Activated B cell treated with CpG ODN at 0.5 μM for 24 hours (primary cell): ENCODE measurements at regions not wholly inside any gene's neighbourhood (a gene's known extent, or its start where the extent isn't known, plus 50 kb on each side); places are given as distances from the start of the nearest gene placed in this dataset.

Experiments
- ATAC-seq: fragments of 200-7000 bp; cut with Tn5 transposase; one replicate; pipeline ENCODE4 v1.10.0; 2021; ENCODE audit warnings: low read depth, mild to moderate bottlenecking, moderate library complexity
- CTCF ChIA-PET: fragments of 350-600 bp; sonication (Branson Sonifier 250); formaldehyde crosslinking; loops from one replicate; lab custom pipeline; 2021; ENCODE audit warnings: antibody characterized with exemption; lab: Charles Lee
- POLR2A ChIA-PET: fragments of 350-600 bp; sonication (Branson Sonifier 250); formaldehyde crosslinking; loops from one replicate; lab custom pipeline; 2021; ENCODE audit warnings: antibody characterized with exemption; lab: Charles Lee
- DNase-seq: peaks from one replicate; pipeline ENCODE4 v3.0.0; 2022
- H3K27ac Mint-ChIP-seq: one replicate; pipeline ENCODE4 v1.8.0; 2020; ENCODE audit warnings: mixed read lengths
- H3K27me3 Mint-ChIP-seq: one replicate; pipeline ENCODE4 v1.8.0; 2021; ENCODE audit warnings: mixed read lengths
- H3K36me3 Mint-ChIP-seq: one replicate; pipeline ENCODE4 v1.8.0; 2021; ENCODE audit warnings: low read depth, mixed read lengths
- H3K4me1 Mint-ChIP-seq: one replicate; pipeline ENCODE4 v1.8.0; 2021; ENCODE audit warnings: mixed read lengths
- H3K4me3 Mint-ChIP-seq: one replicate; pipeline ENCODE4 v1.8.0; 2020; ENCODE audit warnings: mild to moderate bottlenecking, mixed read lengths
- H3K9me3 Mint-ChIP-seq: one replicate; pipeline ENCODE4 v1.8.0; 2020; ENCODE audit warnings: mixed read lengths
- CTCF ChIP-seq: fragments of 200-600 bp; IDR thresholded peaks from one replicate; pipeline ENCODE4 v1.8.0; 2022; ENCODE audit warnings: antibody characterized with exemption, mild to moderate bottlenecking
- intact Hi-C: fragments of 100-400 bp; cut with micrococcal nuclease; formaldehyde crosslinking; loops from one replicate; pipeline ENCODE4 v1.15.1; 2024

- DNase-seq (no peak), ATAC-seq (no peak)
- POLR2A ChIA-PET, result interaction anchor here (0.6 to 0.7 kb wide), 2 partner anchors 39 to 199 kb away, joined by 3 to 4 read pairs; no protein-coding TSS in a partner anchor
- intact Hi-C loops, result no loop called here
- CTCF ChIA-PET, result no interaction called here
- Mint-ChIP-seq H3K9me3 (no peaks in the 10 kb centered on the region), H3K4me1 (no peaks in the 10 kb centered on the region), H3K27me3 (peaks cover 2% of the 10 kb centered on the region), H3K36me3 (no peaks in the 10 kb centered on the region), H3K4me3 (no peak overlapping the region), H3K27ac (no peak overlapping the region)
- TF ChIP-seq CTCF, result no peak
Measured at GRCh38 chr6:105952772-105953690, 133.1 kb upstream of the PRDM1 start.

GRCh38 chr6:105952326-105952725 lies 133.8 kb upstream of the PRDM1 start:
- ChIA-PET POLR2A (interaction anchor here (0.7 kb wide), 1 partner anchor 40 kb away, joined by 4 read pairs; no protein-coding TSS in a partner anchor), CTCF (no interaction called here)
- H3K36me3 Mint-ChIP-seq, result no peaks in the 10 kb centered on the region
- ATAC-seq (no peak), DNase-seq (no peak)
- H3K27ac Mint-ChIP-seq, result no peak overlapping the region
- no peaks in the 10 kb centered on the region for H3K4me1 Mint-ChIP-seq
- TF ChIP-seq CTCF, result no peak
- no peak overlapping the region for H3K4me3 Mint-ChIP-seq
- intact Hi-C loops, result no loop called here
- no peaks in the 10 kb centered on the region for H3K9me3 Mint-ChIP-seq
- H3K27me3 Mint-ChIP-seq, result peaks cover 2% of the 10 kb centered on the region

GRCh38 chr6:105951322-105951721 lies 134.8 kb upstream of the PRDM1 start:
- no peaks in the 10 kb centered on the region for H3K9me3 Mint-ChIP-seq
- H3K36me3 Mint-ChIP-seq, result no peaks in the 10 kb centered on the region
- H3K27me3 Mint-ChIP-seq, result no peaks in the 10 kb centered on the region
- ChIA-PET POLR2A (no interaction called here), CTCF (no interaction called here)
- no peaks in the 10 kb centered on the region for H3K4me1 Mint-ChIP-seq
- DNase-seq (no peak), ATAC-seq (no peak)
- H3K4me3 Mint-ChIP-seq, result no peak overlapping the region
- H3K27ac Mint-ChIP-seq, result no peak overlapping the region
- no peak for TF ChIP-seq CTCF
- intact Hi-C loops, result no loop called here

- ChIA-PET CTCF (no interaction called here), POLR2A (no interaction called here)
- no peaks in the 10 kb centered on the region for H3K36me3 Mint-ChIP-seq
- no peak for DNase-seq
- intact Hi-C loops, result no loop called here
- H3K27me3 Mint-ChIP-seq, result peaks cover 5% of the 10 kb centered on the region
- no peaks in the 10 kb centered on the region for H3K4me1 Mint-ChIP-seq
- no peak for ATAC-seq
- no peak overlapping the region for H3K27ac Mint-ChIP-seq
- no peak overlapping the region for H3K4me3 Mint-ChIP-seq
- no peak for TF ChIP-seq CTCF
- H3K9me3 Mint-ChIP-seq, result no peaks in the 10 kb centered on the region
Measured at GRCh38 chr6:105949869-105950268, 136.3 kb upstream of the PRDM1 start.

- no peak for DNase-seq
- TF ChIP-seq CTCF, result no peak
- H3K27ac Mint-ChIP-seq, result no peak overlapping the region
- intact Hi-C loops, result no loop called here
- peaks cover 9% of the 10 kb centered on the region for H3K27me3 Mint-ChIP-seq
- ATAC-seq, result no peak
- no peaks in the 10 kb centered on the region for H3K9me3 Mint-ChIP-seq
- no peak overlapping the region for H3K4me3 Mint-ChIP-seq
- ChIA-PET POLR2A (no interaction called here), CTCF (no interaction called here)
- no peaks in the 10 kb centered on the region for H3K36me3 Mint-ChIP-seq
- H3K4me1 Mint-ChIP-seq, result no peaks in the 10 kb centered on the region
Measured at GRCh38 chr6:105943514-105943913, 142.6 kb upstream of the PRDM1 start.
